H1 (cell line): ENCODE measurements at regions not wholly inside any gene's neighbourhood (a gene's known extent, or its start where the extent isn't known, plus 50 kb on each side); places are given as distances from the start of the nearest gene placed in this dataset.

Experiments
- BRCA1 ChIP-seq: IDR thresholded peaks from 2 replicates; pipeline ENCODE4 v1.6.1; 2012; ENCODE audit warnings: low read depth, low read length, improper control_type of control experiment
- CBX5 ChIP-seq: fragments of 300-800, 300-1000 bp; sonication (generic); IDR thresholded peaks from 2 replicates; pipeline ENCODE4 v1.7.1; 2016; ENCODE audit warnings: antibody characterized with exemption, low read length, low read depth
- CBX8 ChIP-seq: fragments of 300-800, 300-1000 bp; sonication (generic); IDR thresholded peaks from 2 replicates; pipeline ENCODE4 v1.7.1; 2016; ENCODE audit warnings: low read depth, low read length, borderline replicate concordance
- CHD2 ChIP-seq: IDR thresholded peaks from 2 replicates; pipeline ENCODE4 v1.6.1; 2012; ENCODE audit warnings: low read length, improper control_type of control experiment
- CTBP2 ChIP-seq: IDR thresholded peaks from 2 replicates; pipeline ENCODE4 v1.7.0; 2011; ENCODE audit warnings: borderline replicate concordance, mild to moderate bottlenecking, moderate library complexity, mixed read lengths, low read length; ENCODE audit not compliant: insufficient read depth, insufficient read length
- EP300 ChIP-seq, 2 experiments: IDR thresholded peaks; 1 replicate in 1 of 2; 2 replicates in 1 of 2; pipeline ENCODE4 v1.6.1; 2011 to 2012; ENCODE audit warnings: low read depth in 2 of 2, low read length in 2 of 2, mild to moderate bottlenecking in 2 of 2, borderline replicate concordance in 1 of 2, inconsistent platforms in 1 of 2, moderate library complexity in 1 of 2
- EZH2 ChIP-seq: fragments of 200-600 bp; sonication (generic); IDR thresholded peaks from 2 replicates; pipeline ENCODE4 v1.7.1; 2012; ENCODE audit warnings: low read depth, mild to moderate bottlenecking, moderate library complexity, low read length, inconsistent platforms; ENCODE audit not compliant: severe bottlenecking
- FOSL1 ChIP-seq: IDR thresholded peaks from 2 replicates; pipeline ENCODE4 v1.6.1; 2011; ENCODE audit warnings: mild to moderate bottlenecking, low read depth, low read length, moderate library complexity; ENCODE audit not compliant: insufficient read depth
- HDAC6 ChIP-seq: IDR thresholded peaks from one replicate; pipeline ENCODE4 v1.7.1; 2012; ENCODE audit warnings: low read depth, mild to moderate bottlenecking, inconsistent platforms, low read length, moderate library complexity
- JUND ChIP-seq: IDR thresholded peaks from 2 replicates; pipeline ENCODE4 v1.6.1; 2011; ENCODE audit warnings: mild to moderate bottlenecking, improper control_type of control experiment, low read length
- MAFK ChIP-seq: IDR thresholded peaks from 2 replicates; pipeline ENCODE4 v1.6.1; 2012; ENCODE audit warnings: low read depth, mild to moderate bottlenecking, improper control_type of control experiment, low read length
- NANOG ChIP-seq: IDR thresholded peaks from 2 replicates; pipeline ENCODE4 v1.6.1; 2011; ENCODE audit warnings: low read length, low read depth, mild to moderate bottlenecking, inconsistent platforms; ENCODE audit not compliant: insufficient read depth, poor library complexity, severe bottlenecking
- RAD21 ChIP-seq, 2 experiments: IDR thresholded peaks in 1 of 2; conservative IDR thresholded peaks in 1 of 2; 2 replicates each; pipeline ENCODE4 v1.6.1; 2011; ENCODE audit warnings: low read depth in 2 of 2, low read length in 2 of 2, improper control_type of control experiment in 1 of 2, inconsistent platforms in 1 of 2, mild to moderate bottlenecking in 1 of 2, moderate library complexity in 1 of 2
- SAP30 ChIP-seq: fragments of 300-600 bp; sonication (generic); IDR thresholded peaks from 2 replicates; pipeline ENCODE4 v1.7.1; 2012; ENCODE audit warnings: low read length, moderate library complexity, mild to moderate bottlenecking, inconsistent platforms; ENCODE audit not compliant: insufficient read depth, insufficient replicate concordance
- SIX5 ChIP-seq: IDR thresholded peaks from 2 replicates; pipeline ENCODE4 v1.6.1; 2011; ENCODE audit warnings: mild to moderate bottlenecking, low read depth, low read length
- SP1 ChIP-seq: IDR thresholded peaks from 2 replicates; pipeline ENCODE4 v1.6.1; 2011; ENCODE audit warnings: low read depth, low read length
- SP4 ChIP-seq: IDR thresholded peaks from 2 replicates; pipeline ENCODE4 v1.6.1; 2012; ENCODE audit warnings: low read length, inconsistent platforms
- TAF1 ChIP-seq: IDR thresholded peaks from 2 replicates; pipeline ENCODE4 v1.6.1; 2011; ENCODE audit warnings: mild to moderate bottlenecking, low read depth, low read length
- TAF7 ChIP-seq: optimal IDR thresholded peaks from 2 replicates; pipeline ENCODE3; 2011; ENCODE audit warnings: low read depth, mild to moderate bottlenecking, inconsistent platforms, low read length, moderate library complexity, borderline replicate concordance
- TBP ChIP-seq: IDR thresholded peaks from 2 replicates; pipeline ENCODE4 v1.6.1; 2011; ENCODE audit warnings: low read depth, low read length, improper control_type of control experiment
- TF ChIP-seq, protein P1 (sequence below): IDR thresholded peaks from 2 replicates; pipeline ENCODE4 v1.6.1; 2011; ENCODE audit warnings: low read depth, mild to moderate bottlenecking, low read length; ENCODE audit not compliant: insufficient read depth

- TF ChIP-seq, protein P1, sequence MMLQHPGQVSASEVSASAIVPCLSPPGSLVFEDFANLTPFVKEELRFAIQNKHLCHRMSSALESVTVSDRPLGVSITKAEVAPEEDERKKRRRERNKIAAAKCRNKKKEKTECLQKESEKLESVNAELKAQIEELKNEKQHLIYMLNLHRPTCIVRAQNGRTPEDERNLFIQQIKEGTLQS, result no peak
- TF ChIP-seq SP4 (no peak), SAP30 (no peak), FOSL1 (no peak), CBX8 (no peak), BRCA1 (no peak), TBP (no peak), CTBP2 (no peak), MAFK (no peak), NANOG (peak; percentile 90), EZH2 (no peak), SP1 (peak; percentile 72; the same call in 1 of the 2 replicates), SIX5 (no peak), JUND (no peak), RAD21 (IDR thresholded peaks at IDR 0.05 in 1 of 2, conservative IDR thresholded peaks at IDR 0.05 in 1 of 2; ENCODE audit: low read depth in 2 of 2, low read length in 2 of 2) (peak; percentile 55 to 65), TAF7 (no peak), TAF1 (no peak), HDAC6 (no peak), CBX5 (no peak), CHD2 (no peak), EP300 (IDR thresholded peaks at IDR 0.05; ENCODE audit: borderline replicate concordance in 1 of 2, low read depth in 2 of 2, low read length in 2 of 2) (no peak; a peak in 1 of 3 replicates)
These were observed 166.0 kb upstream of the SP4 start (continued) for GRCh38 chr7:21261627-21262594.
